Epithelial cell of prostate (primary cell): ENCODE measurements at regions not wholly inside any gene's neighbourhood (a gene's known extent, or its start where the extent isn't known, plus 50 kb on each side); places are given as distances from the start of the nearest gene placed in this dataset.

ENCODE experiments used
- DNase-seq: peaks from one replicate; pipeline ENCODE4 v3.0.0-alpha.2; 2011; ENCODE audit warnings: low read depth, low spot score
- H3K27ac ChIP-seq: fragments of 450-650 bp; 2 replicates; pipeline ENCODE4 v1.5.1; 2017; ENCODE audit warnings: mild to moderate bottlenecking

DNA sequence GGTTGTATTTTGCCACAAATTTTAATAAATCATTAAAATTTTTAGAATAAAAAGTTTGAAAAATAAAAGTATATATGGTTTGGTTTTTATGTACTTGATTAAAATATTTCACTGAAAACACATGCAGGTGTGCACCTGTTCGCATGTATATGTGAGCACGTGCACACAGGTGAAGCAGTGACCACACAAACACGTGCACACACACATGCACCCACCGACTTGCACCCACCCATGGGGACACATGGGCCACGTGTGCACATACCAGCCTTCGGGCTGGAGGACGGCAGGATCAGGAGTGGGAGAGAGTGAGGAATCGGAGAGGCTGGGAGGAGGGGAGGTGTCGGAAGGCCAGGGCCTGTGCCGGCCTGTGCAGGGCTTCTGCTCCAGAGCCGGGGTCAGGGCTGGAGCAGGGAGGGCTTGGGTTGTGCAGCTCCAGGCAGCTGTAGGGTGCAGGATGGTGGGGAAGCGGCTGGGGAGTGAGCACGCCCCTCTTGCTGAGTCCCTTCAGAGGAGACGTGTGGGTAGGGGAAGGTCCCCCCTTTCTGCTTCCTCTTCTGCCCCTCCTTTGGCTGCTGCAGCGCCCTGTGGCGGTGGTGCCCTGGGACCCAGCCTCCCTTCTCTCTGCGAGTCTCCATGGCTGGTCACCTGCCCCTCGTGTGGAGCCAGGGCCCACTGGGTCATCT is 106.9 kb upstream of the HDAC4 start:
- DNase-seq, result no peak
- H3K27ac ChIP-seq, result no peak overlapping the region

DNA sequence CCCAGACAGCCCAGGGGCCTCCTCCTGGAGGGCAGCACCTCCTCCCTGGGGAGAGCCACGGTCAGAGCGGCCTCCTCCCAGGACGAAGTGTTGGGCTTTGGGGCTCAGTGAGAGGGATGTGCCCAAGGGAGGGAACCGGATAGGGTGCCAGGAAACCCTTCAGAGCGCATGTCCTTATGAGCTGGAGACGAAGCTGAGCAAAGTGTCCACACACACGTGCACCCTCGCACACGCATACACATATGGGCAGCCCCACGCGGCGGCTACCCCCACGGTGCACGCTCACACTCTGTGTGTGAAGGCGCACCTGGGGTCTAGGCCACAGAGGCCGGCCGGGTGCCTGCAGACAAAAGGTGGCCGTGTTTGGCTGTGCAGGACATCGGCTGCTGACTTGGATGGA is 106.1 kb upstream of the HDAC4 start:
- no peak for DNase-seq

DNA sequence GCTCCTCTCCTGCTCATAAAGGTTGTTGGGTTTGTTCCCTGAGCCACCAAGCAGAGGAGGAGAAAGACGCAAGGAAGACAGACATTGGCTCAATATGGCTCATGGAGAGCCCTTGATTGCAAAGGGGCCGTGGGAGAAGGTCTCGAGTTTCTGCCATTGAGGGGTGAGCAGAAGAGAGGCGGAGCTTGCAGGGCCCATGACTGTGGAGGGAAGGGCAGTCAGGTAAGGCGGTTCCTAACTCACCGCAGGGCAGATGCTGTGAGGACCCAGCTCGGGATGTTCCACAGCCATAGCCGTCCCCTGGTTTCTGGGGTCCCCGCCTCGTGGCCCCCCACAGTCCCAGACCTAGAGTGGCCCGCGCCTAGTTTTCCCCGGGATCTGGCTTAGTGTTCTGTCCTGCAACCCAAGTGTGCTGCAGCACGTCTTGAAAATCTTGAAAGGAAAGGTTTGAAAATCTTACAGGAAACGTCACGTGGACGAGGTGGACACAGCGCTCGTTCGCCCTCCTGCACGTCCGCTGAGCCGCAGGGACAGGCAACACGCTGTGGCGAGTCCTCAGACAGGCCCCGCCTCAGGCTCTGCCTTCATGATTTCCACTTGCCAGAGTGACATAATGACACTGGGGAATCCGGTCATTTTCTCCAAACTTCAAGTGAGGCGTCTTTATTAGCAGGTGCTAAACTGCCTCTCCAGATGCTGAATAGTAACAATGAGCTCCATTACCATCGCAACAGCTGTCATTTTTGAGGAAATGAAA is 105.5 kb upstream of the HDAC4 start:
- no peak for DNase-seq

More for the DNA sequence above, 106.1 kb upstream of the HDAC4 start:
- no peak overlapping the region for H3K27ac ChIP-seq

DNA sequence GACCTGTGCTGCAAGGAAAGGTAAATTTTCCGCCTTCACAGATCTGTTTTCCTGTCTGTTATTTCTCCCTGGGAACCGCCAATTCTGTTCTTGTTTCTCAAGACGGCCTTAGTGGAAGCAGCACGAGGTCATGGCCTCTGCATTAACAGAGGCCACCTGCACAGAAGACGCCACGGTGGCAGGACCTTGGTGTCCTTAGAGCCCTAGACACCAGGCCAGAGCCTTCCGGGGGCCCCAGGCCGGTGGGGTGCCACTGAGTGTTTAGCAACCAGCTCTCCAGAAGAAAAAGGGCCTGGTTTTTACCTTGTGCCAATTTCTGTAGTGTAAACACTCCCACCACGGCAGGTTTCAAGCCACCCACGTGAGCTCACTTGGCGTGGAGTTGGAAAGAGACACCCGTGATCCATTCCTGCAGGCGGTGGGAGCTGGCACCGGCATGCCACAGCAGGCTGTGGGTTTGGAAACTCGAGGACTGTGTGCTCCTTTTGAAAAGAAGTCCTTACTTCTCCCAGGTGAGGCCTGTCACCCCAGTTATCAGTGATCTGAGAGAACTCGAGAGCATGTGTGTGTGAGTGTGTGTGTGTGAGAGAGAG is 103.9 kb upstream of the HDAC4 start:
- H3K27ac ChIP-seq, result no peak overlapping the region
- DNase-seq, result no peak

More for the DNA sequence above, 105.5 kb upstream of the HDAC4 start:
- no peak overlapping the region for H3K27ac ChIP-seq

DNA sequence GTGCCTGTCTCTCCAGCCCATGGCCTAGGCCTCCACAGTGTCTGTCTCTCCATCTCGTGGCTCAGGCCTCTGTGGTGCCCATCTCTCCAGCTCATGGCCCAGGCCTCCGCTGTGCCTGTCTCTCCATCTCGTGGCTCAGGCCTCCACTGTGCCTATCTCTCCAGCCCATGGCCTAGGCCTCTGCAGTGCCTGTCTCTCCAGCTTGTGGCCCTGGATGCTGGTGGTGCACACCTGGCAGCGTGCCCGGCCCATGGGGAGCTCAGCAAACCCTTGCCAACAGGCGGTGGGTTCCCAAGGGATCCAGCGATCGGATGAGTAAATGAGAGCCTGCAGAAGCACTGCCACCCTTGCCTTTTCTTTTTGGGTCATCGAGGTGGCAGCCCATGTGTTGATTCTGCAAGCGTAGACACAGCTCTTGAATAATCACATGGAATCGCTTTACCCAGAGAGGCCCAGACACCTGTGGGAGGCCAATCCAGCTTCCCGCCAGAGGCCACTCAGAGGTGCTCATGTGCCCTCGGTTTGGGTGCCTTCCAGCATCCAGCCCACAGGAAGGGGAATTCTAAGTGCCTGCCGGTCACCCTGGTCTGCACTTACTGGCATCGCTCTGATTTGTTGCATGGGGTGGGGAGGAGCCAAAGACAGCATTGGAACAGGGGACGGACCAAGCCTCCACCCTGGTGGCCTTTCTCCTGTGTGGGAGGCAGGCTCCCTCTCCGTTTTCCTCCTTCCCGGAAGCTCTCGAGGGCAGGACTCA is 101.8 kb upstream of the HDAC4 start:
- DNase-seq, result no peak
- no peak overlapping the region for H3K27ac ChIP-seq

DNA sequence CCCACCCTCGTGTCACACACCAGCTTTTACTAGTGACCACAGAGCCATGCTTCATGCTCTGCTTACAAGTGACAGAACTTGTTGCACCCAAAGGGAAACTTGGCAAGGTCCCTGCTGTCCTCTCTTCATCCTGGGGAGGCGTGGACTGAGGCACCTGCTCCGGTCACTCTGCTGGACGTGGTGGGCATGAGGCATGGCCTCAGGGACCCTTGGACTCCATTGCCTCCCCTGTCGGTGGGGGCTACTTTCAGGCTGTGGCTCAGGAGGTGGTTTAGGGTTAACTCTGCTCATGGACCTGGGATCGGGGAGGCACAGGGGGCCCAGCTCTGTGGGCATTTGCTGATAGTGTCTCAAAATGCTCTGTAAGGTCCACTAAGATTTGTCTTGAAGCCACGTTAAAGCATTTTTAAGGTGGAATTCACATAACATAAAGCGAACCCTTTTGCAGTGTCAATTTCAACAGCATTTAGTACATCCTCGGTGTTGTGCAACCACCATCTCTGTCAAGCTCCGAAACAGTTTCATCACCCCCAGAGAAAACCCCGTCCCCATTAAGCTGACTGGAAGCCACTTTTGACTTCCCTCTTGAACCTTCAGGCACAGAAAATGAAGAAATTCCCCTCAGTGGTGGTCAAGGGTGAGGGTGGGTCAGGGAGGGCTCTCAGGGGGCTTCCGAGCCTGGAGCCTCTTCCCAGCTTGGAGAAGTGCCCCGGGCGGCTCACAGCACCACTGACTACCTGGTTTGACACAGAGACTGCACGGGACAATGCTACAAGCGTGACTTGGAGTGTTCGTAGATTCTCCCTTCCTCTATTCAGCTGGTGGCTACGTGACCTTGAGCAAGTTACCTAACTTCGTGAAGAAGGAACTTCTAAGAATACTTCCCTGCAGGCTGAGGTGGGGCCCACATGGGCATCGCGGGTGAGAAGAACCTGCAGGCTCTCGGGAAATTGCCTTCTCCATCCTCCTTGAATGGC is 100.0 kb upstream of the HDAC4 start:
- H3K27ac ChIP-seq, result no peak overlapping the region
- DNase-seq, result no peak

DNA sequence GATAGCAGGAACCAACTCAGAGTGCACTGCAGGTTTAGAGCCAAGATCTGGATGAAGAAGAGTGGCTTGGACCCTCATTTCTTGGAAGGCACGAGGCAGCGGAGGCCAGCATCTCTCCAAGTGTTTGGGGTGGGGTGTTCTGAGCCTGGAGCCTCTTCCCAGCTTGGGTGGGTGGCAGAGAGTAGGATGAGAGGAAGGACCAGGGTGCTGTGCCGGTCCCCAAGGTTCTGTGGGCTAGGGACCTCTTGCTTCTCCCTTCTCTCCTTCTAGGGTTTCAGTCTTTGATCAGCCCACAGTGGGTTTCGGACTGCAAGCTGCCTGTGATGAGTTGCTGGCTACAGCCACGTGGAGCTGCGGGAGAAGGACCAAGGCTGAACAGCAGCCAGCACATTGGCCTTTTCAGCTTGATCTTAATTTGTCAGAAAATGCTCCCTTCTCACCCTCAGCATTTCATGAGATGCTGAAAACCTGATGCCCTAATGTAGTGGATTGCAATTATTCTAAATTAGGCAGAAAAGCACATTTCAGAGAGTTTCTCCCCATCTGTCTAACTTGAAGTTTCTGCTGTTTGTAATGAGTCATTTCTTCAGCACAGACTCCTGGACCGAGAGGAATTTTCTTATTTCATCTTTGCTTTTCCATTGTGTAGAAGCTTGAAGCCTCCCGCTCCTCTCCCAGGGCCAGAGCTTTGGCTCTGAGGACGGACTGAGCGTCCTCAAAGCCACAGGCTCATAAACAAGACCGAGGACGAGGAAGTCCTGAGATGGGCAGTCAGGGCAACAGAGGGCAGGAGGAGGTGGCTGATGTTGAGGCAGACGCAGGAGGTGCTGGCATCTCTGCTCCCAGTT is 99.1 kb upstream of the HDAC4 start:
- H3K27ac ChIP-seq, result no peak overlapping the region
- DNase-seq, result no peak

DNA sequence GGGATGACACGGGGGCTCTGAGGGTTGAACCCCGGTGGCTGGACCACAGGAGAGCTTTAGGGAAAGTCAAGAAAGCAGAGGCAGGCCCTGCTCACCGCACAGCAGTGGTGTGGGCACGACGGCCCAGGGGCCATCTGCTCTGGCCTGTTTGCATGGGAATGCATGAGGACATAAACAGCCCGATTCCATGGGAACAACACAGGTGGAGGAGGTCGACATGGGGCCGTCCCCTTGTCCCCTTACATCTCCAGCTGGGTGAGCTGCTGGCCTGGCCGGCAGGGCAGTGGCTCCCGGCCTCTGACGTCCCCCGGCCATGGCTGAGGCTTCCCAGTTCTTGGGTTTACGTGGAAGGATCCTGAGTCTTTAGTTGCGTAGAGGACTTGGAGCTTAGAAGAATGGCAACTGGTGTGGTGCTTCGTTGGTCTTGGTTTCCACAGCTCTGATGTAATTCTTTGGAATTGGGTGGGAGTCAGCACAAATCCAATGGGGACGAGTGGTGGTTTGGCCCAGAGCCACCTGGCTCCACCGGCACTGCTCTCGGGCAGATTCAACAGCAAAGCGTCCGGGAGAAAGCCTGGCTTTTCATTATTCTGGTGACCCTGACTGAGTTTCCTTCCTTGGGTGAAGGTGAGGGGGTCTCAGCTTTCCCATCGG is 98.3 kb upstream of the HDAC4 start:
- no peak for DNase-seq
- no peak overlapping the region for H3K27ac ChIP-seq

DNA sequence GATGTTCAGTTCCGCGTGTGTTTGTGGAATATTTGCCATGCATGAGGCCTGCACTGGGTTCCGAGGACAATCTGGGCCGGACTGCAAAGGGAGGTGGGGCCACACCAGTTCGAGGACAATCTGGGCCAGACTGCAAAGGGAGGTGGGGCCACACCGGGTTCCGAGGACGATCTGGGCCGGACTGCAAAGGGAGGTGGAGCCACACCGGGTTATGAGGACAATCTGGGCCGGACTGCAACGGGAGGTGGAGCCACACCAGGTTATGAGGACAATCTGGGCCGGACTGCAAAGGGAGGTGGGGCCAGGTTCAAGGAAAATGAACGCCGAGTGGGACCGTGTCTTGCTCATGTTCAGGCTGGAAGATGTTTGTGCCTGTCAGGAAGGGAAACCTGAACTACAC is 97.8 kb upstream of the HDAC4 start:
- no peak for DNase-seq
- no peak overlapping the region for H3K27ac ChIP-seq

DNA sequence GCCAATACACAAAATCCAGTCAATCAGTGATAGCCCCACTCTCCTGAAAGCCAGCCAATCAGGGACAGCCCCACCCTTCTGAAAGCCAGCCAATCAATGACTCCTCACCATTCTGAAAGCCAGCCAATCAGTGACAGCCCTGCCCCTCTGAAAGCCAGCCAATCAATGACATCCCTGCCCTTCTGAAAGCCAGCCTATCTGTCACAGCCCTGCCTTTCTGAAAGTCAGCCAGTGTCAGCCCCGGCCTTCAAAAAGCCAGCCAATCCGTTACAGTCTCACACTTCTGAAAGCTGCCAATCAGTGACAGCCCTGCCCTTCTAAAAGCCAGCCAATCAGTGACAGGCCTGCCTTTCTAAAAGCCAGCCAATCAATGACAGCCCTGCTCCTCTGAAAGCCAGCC is 95.9 kb upstream of the HDAC4 start:
- DNase-seq, result no peak
- no peak overlapping the region for H3K27ac ChIP-seq

DNA sequence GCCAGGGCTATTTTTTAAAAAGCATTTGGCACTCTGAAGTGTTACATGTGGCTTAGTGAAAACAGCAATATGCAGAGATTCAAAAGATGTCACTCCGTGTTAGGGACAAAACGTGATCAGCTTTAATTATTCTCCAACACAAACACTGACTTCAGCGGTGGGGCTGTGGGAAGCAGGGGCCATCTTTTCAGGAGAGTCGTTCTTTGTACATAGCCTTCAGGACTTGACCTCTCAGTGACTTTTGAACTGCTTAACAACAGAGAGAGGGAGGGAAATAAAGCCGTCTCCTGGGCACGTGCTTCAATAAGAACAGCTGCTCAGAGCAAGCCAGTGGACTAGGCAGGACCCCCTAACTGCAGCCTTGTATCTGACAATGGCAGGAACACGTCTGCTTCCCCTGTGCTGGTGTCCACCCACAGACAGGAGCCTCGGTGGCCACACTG is 95.0 kb upstream of the HDAC4 start:
- no peak for DNase-seq
- H3K27ac ChIP-seq, result no peak overlapping the region

DNA sequence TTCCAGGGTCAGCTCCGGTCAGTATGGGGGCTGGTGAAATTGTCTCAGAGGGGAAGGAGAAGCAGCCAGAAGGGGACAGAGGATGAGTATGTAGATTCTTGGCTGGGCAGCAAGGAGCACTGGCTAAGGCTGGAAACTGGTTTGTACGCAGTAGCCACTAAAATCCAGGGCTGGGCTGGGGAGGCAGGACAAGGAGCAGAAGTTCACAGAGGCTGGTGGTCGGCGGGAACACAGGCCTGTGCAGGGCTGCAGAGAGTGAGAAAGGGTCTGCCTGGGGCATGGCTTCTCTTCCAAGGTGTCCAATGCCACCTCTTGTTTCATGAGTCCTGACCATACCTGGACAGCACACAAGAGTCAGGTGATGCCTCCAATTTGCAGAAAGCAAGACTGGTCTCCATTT is 94.4 kb upstream of the HDAC4 start:
- H3K27ac ChIP-seq, result no peak overlapping the region
- DNase-seq, result no peak

DNA sequence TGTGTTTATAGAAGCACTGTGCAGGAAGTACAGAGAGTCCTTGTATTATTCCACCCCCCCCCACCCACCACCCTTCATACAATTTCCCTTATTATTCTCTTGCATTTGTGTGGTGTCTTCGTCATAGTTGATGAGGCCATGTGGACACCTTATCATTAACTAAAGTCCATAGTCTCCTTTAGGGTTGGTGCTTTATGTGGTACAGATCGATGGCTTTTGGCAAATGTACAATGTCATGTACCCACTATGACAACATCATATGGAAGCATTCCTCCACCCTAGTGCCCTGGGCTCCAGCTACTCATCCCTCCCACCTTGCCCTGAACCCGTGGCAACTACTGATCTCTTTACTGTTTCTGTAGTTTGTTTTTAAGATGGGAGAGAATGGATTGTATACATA is 93.8 kb upstream of the HDAC4 start:
- H3K27ac ChIP-seq, result no peak overlapping the region
- DNase-seq, result no peak

DNA sequence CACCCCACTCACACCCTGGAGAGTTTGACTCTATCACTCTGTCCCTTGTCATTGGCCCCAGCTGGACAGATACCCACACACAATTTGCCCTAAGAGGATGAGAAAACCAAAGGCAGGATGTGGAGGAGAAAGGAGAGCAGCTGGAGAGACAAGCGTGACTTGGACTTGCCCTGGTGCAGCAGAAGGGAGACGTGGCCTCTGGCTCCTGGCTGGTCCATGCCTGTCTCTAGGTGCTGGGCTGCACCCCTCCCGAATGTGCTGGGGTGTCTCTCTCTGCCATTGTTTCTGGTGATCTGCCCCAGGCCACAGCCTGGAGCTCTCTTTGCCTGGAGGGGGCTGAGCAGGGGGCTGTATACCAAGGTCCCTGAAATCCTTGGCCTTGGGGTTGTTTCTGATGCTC is 88.7 kb upstream of the HDAC4 start:
- H3K27ac ChIP-seq, result no peak overlapping the region
- no peak for DNase-seq

DNA sequence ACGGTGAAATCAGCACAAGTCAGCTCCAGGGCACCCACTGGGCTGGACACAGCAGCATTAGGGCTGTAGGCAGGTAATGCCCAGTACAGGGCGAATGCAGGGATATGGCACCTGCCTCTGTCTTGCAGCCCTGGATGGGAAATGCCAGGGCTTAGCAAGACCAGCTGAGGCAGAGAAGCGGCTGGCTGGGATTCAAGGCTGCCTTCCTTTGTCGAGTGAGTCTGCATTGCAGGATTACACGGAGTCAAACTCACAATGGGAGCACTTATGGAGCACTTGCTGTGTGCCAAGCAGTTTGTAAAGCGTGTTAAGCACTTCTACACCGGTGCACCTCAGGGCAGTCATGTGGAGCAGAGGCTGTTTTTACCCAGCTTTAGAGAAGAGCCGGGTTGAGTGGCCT is 87.3 kb upstream of the HDAC4 start:
- H3K27ac ChIP-seq, result no peak overlapping the region
- no peak for DNase-seq

DNA sequence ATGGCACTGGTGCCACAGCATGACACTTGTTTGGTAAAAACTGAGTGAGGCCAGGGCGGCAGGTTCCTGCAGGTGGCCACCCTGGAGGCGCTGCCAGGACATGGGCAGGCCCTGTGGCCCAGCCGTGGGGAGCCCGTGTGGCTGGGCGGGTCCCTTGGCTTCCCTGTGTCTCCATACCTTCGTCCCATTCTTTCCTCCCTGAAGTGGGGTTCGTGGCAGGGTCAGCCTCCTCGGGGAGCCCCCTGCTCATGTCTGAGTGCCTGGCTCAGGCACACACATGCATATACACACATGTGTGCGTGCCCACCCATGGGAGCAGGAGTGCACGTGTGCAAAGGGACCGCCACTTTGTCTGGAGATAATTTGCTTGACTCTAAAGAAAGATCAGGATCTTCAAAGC is 86.5 kb upstream of the HDAC4 start:
- no peak overlapping the region for H3K27ac ChIP-seq
- no peak for DNase-seq

DNA sequence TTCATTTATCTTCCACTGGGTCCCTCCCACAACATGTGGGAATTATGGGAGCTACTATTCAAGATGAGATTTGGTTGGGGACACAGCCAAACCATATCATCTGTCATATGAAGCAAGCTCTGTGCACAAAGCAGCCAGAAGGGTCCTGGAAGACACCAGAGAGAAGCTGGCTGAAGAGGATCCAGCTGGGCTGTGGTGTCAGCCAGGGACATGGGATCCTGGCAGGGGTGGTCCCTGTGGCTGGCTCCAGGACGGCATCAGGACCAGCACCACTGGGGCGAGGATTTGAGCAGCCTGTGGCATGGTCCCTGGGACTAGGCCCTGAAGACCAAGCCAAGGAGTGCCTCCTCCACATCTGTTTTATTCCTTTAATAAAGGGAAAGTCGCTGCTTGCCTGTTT is 84.8 kb upstream of the HDAC4 start:
- DNase-seq, result no peak

DNA sequence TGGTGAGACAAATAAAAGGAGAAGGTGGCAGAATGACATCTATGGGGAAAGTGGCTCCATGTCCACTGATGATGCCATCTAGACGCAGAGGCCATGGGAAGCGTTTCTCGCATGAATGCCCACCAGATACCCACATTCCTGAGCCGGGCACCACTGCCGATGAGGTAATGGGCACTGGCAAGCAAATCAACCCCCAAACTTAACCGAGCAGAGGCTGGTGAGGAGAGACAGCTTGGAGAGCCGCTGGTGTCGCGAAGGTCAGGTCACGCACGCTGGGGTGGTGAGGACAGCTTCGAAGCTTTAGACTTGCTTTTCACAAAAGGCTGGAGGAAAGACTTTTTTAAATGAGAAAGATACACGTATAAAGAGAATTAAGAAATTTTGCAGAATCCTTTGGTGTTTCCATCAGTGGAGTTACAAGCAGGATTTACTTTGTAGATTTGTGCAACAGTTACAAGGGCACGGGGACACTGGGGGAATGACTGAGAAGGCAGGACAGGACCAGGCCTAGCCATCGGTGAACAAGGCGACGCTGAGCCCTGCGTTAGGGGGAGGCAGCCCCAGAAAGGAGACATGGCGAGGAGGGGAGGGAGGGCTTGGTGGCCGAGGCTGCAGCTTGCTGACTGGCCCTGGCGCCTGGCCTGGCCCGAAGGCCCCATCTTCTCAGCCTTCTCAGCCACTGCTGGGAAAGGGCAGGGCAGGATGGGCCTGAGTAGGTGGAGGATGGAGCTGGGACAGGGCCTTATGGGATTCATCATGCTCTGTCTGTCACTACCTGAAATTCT is 83.9 kb upstream of the HDAC4 start:
- no peak for DNase-seq
- no peak overlapping the region for H3K27ac ChIP-seq

More for the DNA sequence above, 84.8 kb upstream of the HDAC4 start:
- no peak overlapping the region for H3K27ac ChIP-seq
